H1 (cell line): ENCODE measurements at regions not wholly inside any gene's neighbourhood (a gene's known extent, or its start where the extent isn't known, plus 50 kb on each side); places are given as distances from the start of the nearest gene placed in this dataset.

ENCODE experiments used
- ATF2 ChIP-seq: IDR thresholded peaks from 2 replicates; pipeline ENCODE4 v1.6.1; 2012; ENCODE audit warnings: low read length, inconsistent platforms
- CHD7 ChIP-seq: fragments of 300-600 bp; sonication (generic); IDR thresholded peaks from 2 replicates; pipeline ENCODE4 v1.7.1; 2012; ENCODE audit warnings: low read length, moderate library complexity, mild to moderate bottlenecking, inconsistent platforms; ENCODE audit not compliant: insufficient replicate concordance
- GABPA ChIP-seq: IDR thresholded peaks from 2 replicates; pipeline ENCODE4 v1.6.1; 2011; ENCODE audit warnings: mild to moderate bottlenecking, low read length, moderate library complexity, borderline replicate concordance; ENCODE audit not compliant: insufficient read depth
- JUN ChIP-seq: IDR thresholded peaks from 2 replicates; pipeline ENCODE4 v1.6.1; 2011; ENCODE audit warnings: low read depth, mild to moderate bottlenecking, improper control_type of control experiment, low read length
- MAX ChIP-seq: IDR thresholded peaks from 2 replicates; pipeline ENCODE4 v1.6.1; 2012; ENCODE audit warnings: inconsistent platforms
- RXRA ChIP-seq: IDR thresholded peaks from 2 replicates; pipeline ENCODE4 v1.6.1; 2011; ENCODE audit warnings: low read depth, mild to moderate bottlenecking, low read length, moderate library complexity; ENCODE audit not compliant: insufficient read depth
- SRF ChIP-seq: IDR thresholded peaks from 2 replicates; pipeline ENCODE4 v1.6.1; 2011; ENCODE audit warnings: mild to moderate bottlenecking, low read depth, low read length, moderate library complexity
- TEAD4 ChIP-seq: IDR thresholded peaks from 2 replicates; pipeline ENCODE4 v1.6.1; 2012; ENCODE audit warnings: low read depth, low read length, inconsistent platforms, mixed read lengths

GRCh38 chr2:49369650-49370049, 215.3 kb upstream of the FSHR start (continued):
- TF ChIP-seq CHD7: no peak
- no peak for TF ChIP-seq ATF2
- no peak for TF ChIP-seq SRF
- no peak for TF ChIP-seq RXRA
- TF ChIP-seq GABPA: no peak
- no peak for TF ChIP-seq TEAD4
- TF ChIP-seq JUN: no peak
- no peak for TF ChIP-seq MAX
